Neuronal stem cell (in vitro differentiated cells): ENCODE measurements at regions not wholly inside any gene's neighbourhood (a gene's known extent, or its start where the extent isn't known, plus 50 kb on each side); places are given as distances from the start of the nearest gene placed in this dataset.

Experiments
- DNase-seq: peaks from one replicate; pipeline ENCODE4 v3.0.0-alpha.2; 2013; ENCODE audit warnings: low spot score
- H2AFZ ChIP-seq: one replicate; pipeline ENCODE4 v1.6.1; 2013; ENCODE audit warnings: mild to moderate bottlenecking, low read length, inconsistent platforms
- H2AK5ac ChIP-seq: 2 replicates; pipeline ENCODE4 v1.6.1; 2013; ENCODE audit warnings: low read depth, mild to moderate bottlenecking, inconsistent platforms, low read length, moderate library complexity, mixed read lengths
- H2BK120ac ChIP-seq: 2 replicates; pipeline ENCODE4 v1.6.1; 2013; ENCODE audit warnings: low read depth, mild to moderate bottlenecking, inconsistent platforms, low read length, moderate library complexity, mixed read lengths
- H2BK12ac ChIP-seq: one replicate; pipeline ENCODE4 v1.6.1; 2013; ENCODE audit warnings: low read length, inconsistent platforms
- H2BK15ac ChIP-seq: 2 replicates; pipeline ENCODE4 v1.6.1; 2013; ENCODE audit warnings: mild to moderate bottlenecking, low read length, inconsistent platforms, mixed read lengths
- H2BK5ac ChIP-seq: one replicate; pipeline ENCODE4 v1.6.1; 2013; ENCODE audit warnings: inconsistent platforms, mild to moderate bottlenecking, low read length, moderate library complexity
- H3K14ac ChIP-seq: one replicate; pipeline ENCODE4 v1.6.1; 2013; ENCODE audit warnings: low read length, inconsistent platforms
- H3K18ac ChIP-seq: 2 replicates; pipeline ENCODE4 v1.6.1; 2013; ENCODE audit warnings: low read length, inconsistent platforms
- H3K23ac ChIP-seq: 2 replicates; pipeline ENCODE4 v1.6.1; 2013; ENCODE audit warnings: low read depth, mild to moderate bottlenecking, mixed read lengths, low read length, inconsistent platforms; ENCODE audit not compliant: poor library complexity
- H3K27ac ChIP-seq: replicated peaks from 3 replicates; pipeline ENCODE4 v1.5.1; 2013; ENCODE audit warnings: low read length, inconsistent platforms
- H3K27me3 ChIP-seq, 3 experiments: 2 replicates each; pipeline ENCODE4 v1.6.1; 2013; ENCODE audit warnings: low read length in 3 of 3, mild to moderate bottlenecking in 2 of 3, inconsistent platforms in 1 of 3, low read depth in 1 of 3, mixed read lengths in 1 of 3, moderate library complexity in 1 of 3; ENCODE audit not compliant: control insufficient read depth in 3 of 3, insufficient read depth in 3 of 3
- H3K36me3 ChIP-seq, 2 donors: replicated peaks in 1 of 2; 2 replicates each; pipeline ENCODE4 v1.6.1; 2013; ENCODE audit warnings: low read length in 2 of 2; ENCODE audit not compliant: control insufficient read depth in 2 of 2, insufficient read depth in 2 of 2
- H3K4ac ChIP-seq: 2 replicates; pipeline ENCODE4 v1.6.1; 2013; ENCODE audit warnings: inconsistent platforms, mild to moderate bottlenecking, low read length, moderate library complexity
- H3K4me1 ChIP-seq, 2 donors: 1 replicate in 1 of 2; 2 replicates in 1 of 2; pipeline ENCODE4 v1.6.1; 2013; ENCODE audit warnings: low read length in 2 of 2, low read depth in 1 of 2; ENCODE audit not compliant: control insufficient read depth in 2 of 2, insufficient read depth in 1 of 2
- H3K4me2 ChIP-seq: one replicate; pipeline ENCODE4 v1.6.1; 2013; ENCODE audit warnings: mild to moderate bottlenecking, low read length, inconsistent platforms; ENCODE audit not compliant: insufficient read depth, poor library complexity, severe bottlenecking
- H3K4me3 ChIP-seq, 2 donors: 2 replicates each; pipeline ENCODE4 v1.5.1; 2013; ENCODE audit warnings: low read length in 2 of 2, mild to moderate bottlenecking in 2 of 2, inconsistent platforms in 1 of 2, moderate library complexity in 1 of 2
- H3K79me1 ChIP-seq: one replicate; pipeline ENCODE4 v1.6.1; 2013; ENCODE audit warnings: low read depth, mild to moderate bottlenecking, inconsistent platforms, low read length, moderate library complexity
- H3K9ac ChIP-seq: one replicate; pipeline ENCODE4 v1.6.1; 2013; ENCODE audit warnings: mild to moderate bottlenecking, low read depth, low read length, inconsistent platforms; ENCODE audit not compliant: poor library complexity
- H3K9me3 ChIP-seq, 2 donors: replicated peaks in 1 of 2; 2 replicates each; pipeline versions ENCODE3 to v1.6.1; 2013; ENCODE audit warnings: low read length in 2 of 2, mild to moderate bottlenecking in 2 of 2, inconsistent platforms in 1 of 2, low read depth in 1 of 2, mixed read lengths in 1 of 2, moderate library complexity in 1 of 2; ENCODE audit not compliant: control insufficient read depth in 2 of 2, insufficient read depth in 1 of 2
- H4K8ac ChIP-seq: one replicate; pipeline ENCODE4 v1.6.1; 2013; ENCODE audit warnings: low read depth, mild to moderate bottlenecking, inconsistent platforms, low read length, moderate library complexity
- H4K91ac ChIP-seq: one replicate; pipeline ENCODE4 v1.6.1; 2013; ENCODE audit warnings: low read length, low read depth, mild to moderate bottlenecking, inconsistent platforms; ENCODE audit not compliant: poor library complexity
- WGBS, 2 donors: extraction: QIAGEN DNeasy Blood & Tissue Kit; methylation state at CpG; one replicate each; pipeline ENCODE4 v1.1.7; 2013; ENCODE audit warnings: missing lambda C conversion rate in 2 of 2, mixed read lengths in 1 of 2; ENCODE audit not compliant: insufficient read length in 2 of 2, insufficient replicate concordance in 1 of 2; ENCODE audit errors: extremely low coverage in 2 of 2; 5-methylcytosine and 5-hydroxymethylcytosine counted together

GRCh38 chr3:62942227-62942626, 67.0 kb upstream of the CADPS start:
- Histone ChIP-seq H3K4ac (no peak overlapping the region), H3K9ac (no peak overlapping the region), H2AFZ (no peak overlapping the region), H3K27ac (no peak overlapping the region), H2BK5ac (no peak overlapping the region), H3K14ac (no peak overlapping the region), H3K27me3 (no peaks in the 10 kb centered on the region), H3K4me1 (peaks cover 5 to 6% of the 10 kb centered on the region in 2 donors), H2BK120ac (no peak overlapping the region), H2AK5ac (no peak overlapping the region), H3K36me3 (no peaks in the 10 kb centered on the region), H2BK15ac (no peak overlapping the region), H3K18ac (no peak overlapping the region), H3K9me3 (no peaks in the 10 kb centered on the region), H4K91ac (no peak overlapping the region), H4K8ac (no peak overlapping the region), H2BK12ac (no peak overlapping the region), H3K4me2 (no peak overlapping the region), H3K23ac (no peak overlapping the region), H3K4me3 (no peak overlapping the region), H3K79me1 (no peaks in the 10 kb centered on the region)
- WGBS, 2 donors: no CpG with 5 or more reads among the region's 3 CpGs
- no peak for DNase-seq

- Histone ChIP-seq H3K4me3 (no peak overlapping the region), H2BK120ac (no peak overlapping the region), H3K36me3 (no peaks in the 10 kb centered on the region), H3K27ac (no peak overlapping the region), H3K4me2 (no peak overlapping the region), H3K18ac (no peak overlapping the region), H3K9me3 (no peaks in the 10 kb centered on the region), H4K8ac (no peak overlapping the region), H2AFZ (no peak overlapping the region), H3K23ac (no peak overlapping the region), H4K91ac (no peak overlapping the region), H2AK5ac (no peak overlapping the region), H2BK12ac (no peak overlapping the region), H3K27me3 (no peaks in the 10 kb centered on the region), H3K9ac (no peak overlapping the region), H2BK15ac (no peak overlapping the region), H3K14ac (no peak overlapping the region), H2BK5ac (no peak overlapping the region), H3K4me1 (peaks cover 5 to 6% of the 10 kb centered on the region in 2 donors), H3K79me1 (no peaks in the 10 kb centered on the region), H3K4ac (no peak overlapping the region)
- no peak for DNase-seq
These were observed 67.5 kb upstream of the CADPS start for GRCh38 chr3:62942764-62943163.

- H3K23ac ChIP-seq: no peak overlapping the region
- H4K8ac ChIP-seq: no peak overlapping the region
- no peak overlapping the region for H2AK5ac ChIP-seq
- no peaks in the 10 kb centered on the region for H3K9me3 ChIP-seq
- no peak overlapping the region for H3K14ac ChIP-seq
- H4K91ac ChIP-seq: no peak overlapping the region
- no peak overlapping the region for H3K4me3 ChIP-seq
- H2AFZ ChIP-seq: no peak overlapping the region
- H2BK5ac ChIP-seq: no peak overlapping the region
- H3K27ac ChIP-seq: no peak overlapping the region
- no peaks in the 10 kb centered on the region for H3K36me3 ChIP-seq
- H2BK12ac ChIP-seq: no peak overlapping the region
- no peak overlapping the region for H2BK15ac ChIP-seq
- no peak overlapping the region for H3K18ac ChIP-seq
- no peak overlapping the region for H3K4ac ChIP-seq
- no peak overlapping the region for H3K4me2 ChIP-seq
- no peaks in the 10 kb centered on the region for H3K79me1 ChIP-seq
- no peak overlapping the region for H2BK120ac ChIP-seq
- H3K27me3 ChIP-seq: no peaks in the 10 kb centered on the region
- WGBS, 2 donors: no CpG with 5 or more reads among the region's 4 CpGs
- DNase-seq: no peak
- no peak overlapping the region for H3K9ac ChIP-seq
- H3K4me1 ChIP-seq: peaks cover 0 to 4% of the 10 kb centered on the region in 2 donors
These were observed 73.7 kb upstream of the CADPS start for GRCh38 chr3:62948921-62949320.

GRCh38 chr3:62950210-62950609, 75.0 kb upstream of the CADPS start:
- WGBS, 2 donors: no CpG with 5 or more reads among the region's 4 CpGs
- H4K91ac ChIP-seq: no peak overlapping the region
- H3K18ac ChIP-seq: no peak overlapping the region
- no peak overlapping the region for H2BK12ac ChIP-seq
- H3K4me1 ChIP-seq: peaks cover 0 to 8% of the 10 kb centered on the region in 2 donors
- no peaks in the 10 kb centered on the region for H3K79me1 ChIP-seq
- no peak overlapping the region for H2BK15ac ChIP-seq
- no peak overlapping the region for H4K8ac ChIP-seq
- H3K4me3 ChIP-seq: no peak overlapping the region
- no peak overlapping the region for H3K4ac ChIP-seq
- DNase-seq: no peak
- no peaks in the 10 kb centered on the region for H3K36me3 ChIP-seq
- H2BK120ac ChIP-seq: no peak overlapping the region
- no peak overlapping the region for H2AFZ ChIP-seq
- H3K9me3 ChIP-seq: no peaks in the 10 kb centered on the region
- H3K4me2 ChIP-seq: no peak overlapping the region
- no peak overlapping the region for H2AK5ac ChIP-seq
- no peak overlapping the region for H3K14ac ChIP-seq
- no peak overlapping the region for H2BK5ac ChIP-seq
- no peak overlapping the region for H3K27ac ChIP-seq
- no peaks in the 10 kb centered on the region for H3K27me3 ChIP-seq
- H3K9ac ChIP-seq: no peak overlapping the region
- no peak overlapping the region for H3K23ac ChIP-seq
